Neural crest cell (in vitro differentiated cells): ENCODE measurements at regions not wholly inside any gene's neighbourhood (a gene's known extent, or its start where the extent isn't known, plus 50 kb on each side); places are given as distances from the start of the nearest gene placed in this dataset.

Source experiments
- DNase-seq: peaks from one replicate; pipeline ENCODE4 v3.0.0; 2021; ENCODE audit warnings: low read depth, mixed read lengths, low spot score
- H3K27ac Mint-ChIP-seq: one replicate; pipeline ENCODE4 v1.8.0; 2021; ENCODE audit warnings: mild to moderate bottlenecking, mixed read lengths; ENCODE audit not compliant: unreplicated experiment
- H3K27me3 Mint-ChIP-seq: 2 replicates; pipeline ENCODE4 v1.8.0; 2021; ENCODE audit warnings: low read depth, mild to moderate bottlenecking, mixed read lengths
- H3K36me3 Mint-ChIP-seq: 2 replicates; pipeline ENCODE4 v1.8.0; 2021; ENCODE audit warnings: low read depth, mild to moderate bottlenecking, mixed read lengths
- H3K4me1 Mint-ChIP-seq: 2 replicates; pipeline ENCODE4 v1.8.0; 2021; ENCODE audit warnings: mixed read lengths
- H3K4me3 Mint-ChIP-seq: one replicate; pipeline ENCODE4 v1.8.0; 2021; ENCODE audit warnings: mild to moderate bottlenecking, mixed read lengths
- H3K9me3 Mint-ChIP-seq: 2 replicates; pipeline ENCODE4 v1.8.0; 2021; ENCODE audit warnings: mixed read lengths
- TF ChIP-seq, protein P1 (sequence below): fragments of 200-600 bp; sonication (generic); conservative IDR thresholded peaks from 2 replicates; pipeline ENCODE4 v1.5.0; 2021; ENCODE audit warnings: antibody characterized with exemption, mild to moderate bottlenecking

DNA sequence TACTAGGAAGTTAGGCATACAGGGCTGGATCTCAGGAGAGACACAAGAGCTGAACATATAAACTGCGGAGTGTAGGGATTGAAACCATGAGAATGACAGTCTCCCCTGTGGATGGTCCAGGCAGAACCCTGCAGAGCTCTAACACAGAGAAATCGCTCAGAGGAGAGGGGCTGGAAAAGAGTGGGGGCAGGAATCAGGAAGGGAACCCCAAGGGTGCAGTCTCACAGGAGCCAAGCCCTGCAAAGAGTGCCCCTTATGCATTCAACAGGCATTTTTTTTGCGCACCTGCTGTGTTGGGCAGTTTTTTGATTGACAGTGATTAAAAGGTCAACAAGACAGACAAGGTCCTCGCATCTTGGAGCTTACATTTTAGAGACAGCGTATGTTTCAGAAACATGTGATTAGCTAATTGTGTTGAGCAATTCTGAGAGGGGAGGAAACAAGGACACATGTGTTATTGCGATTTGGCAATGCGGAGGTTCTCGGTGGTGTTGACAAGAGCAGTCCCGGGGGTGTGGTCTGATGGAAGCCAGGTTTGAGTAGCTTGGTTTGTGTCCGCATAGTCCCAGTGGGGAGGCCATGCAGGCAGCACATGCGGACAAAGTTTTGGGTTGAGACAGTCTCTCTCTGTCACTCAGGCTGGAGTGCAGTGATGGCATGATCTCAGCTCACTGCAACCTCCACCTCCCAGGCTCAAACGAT lies 182.6 kb upstream of the IRS2 start:
- peaks cover 13% of the 10 kb centered on the region for H3K9me3 Mint-ChIP-seq
- peaks cover 6% of the 10 kb centered on the region for H3K4me1 Mint-ChIP-seq
- no peak overlapping the region for H3K27ac Mint-ChIP-seq
- no peak for DNase-seq
- peaks cover 9% of the 10 kb centered on the region for H3K36me3 Mint-ChIP-seq
- no peak overlapping the region for H3K4me3 Mint-ChIP-seq
- peaks cover 4% of the 10 kb centered on the region for H3K27me3 Mint-ChIP-seq
- TF ChIP-seq, protein P1, sequence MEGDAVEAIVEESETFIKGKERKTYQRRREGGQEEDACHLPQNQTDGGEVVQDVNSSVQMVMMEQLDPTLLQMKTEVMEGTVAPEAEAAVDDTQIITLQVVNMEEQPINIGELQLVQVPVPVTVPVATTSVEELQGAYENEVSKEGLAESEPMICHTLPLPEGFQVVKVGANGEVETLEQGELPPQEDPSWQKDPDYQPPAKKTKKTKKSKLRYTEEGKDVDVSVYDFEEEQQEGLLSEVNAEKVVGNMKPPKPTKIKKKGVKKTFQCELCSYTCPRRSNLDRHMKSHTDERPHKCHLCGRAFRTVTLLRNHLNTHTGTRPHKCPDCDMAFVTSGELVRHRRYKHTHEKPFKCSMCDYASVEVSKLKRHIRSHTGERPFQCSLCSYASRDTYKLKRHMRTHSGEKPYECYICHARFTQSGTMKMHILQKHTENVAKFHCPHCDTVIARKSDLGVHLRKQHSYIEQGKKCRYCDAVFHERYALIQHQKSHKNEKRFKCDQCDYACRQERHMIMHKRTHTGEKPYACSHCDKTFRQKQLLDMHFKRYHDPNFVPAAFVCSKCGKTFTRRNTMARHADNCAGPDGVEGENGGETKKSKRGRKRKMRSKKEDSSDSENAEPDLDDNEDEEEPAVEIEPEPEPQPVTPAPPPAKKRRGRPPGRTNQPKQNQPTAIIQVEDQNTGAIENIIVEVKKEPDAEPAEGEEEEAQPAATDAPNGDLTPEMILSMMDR, result no peak

DNA sequence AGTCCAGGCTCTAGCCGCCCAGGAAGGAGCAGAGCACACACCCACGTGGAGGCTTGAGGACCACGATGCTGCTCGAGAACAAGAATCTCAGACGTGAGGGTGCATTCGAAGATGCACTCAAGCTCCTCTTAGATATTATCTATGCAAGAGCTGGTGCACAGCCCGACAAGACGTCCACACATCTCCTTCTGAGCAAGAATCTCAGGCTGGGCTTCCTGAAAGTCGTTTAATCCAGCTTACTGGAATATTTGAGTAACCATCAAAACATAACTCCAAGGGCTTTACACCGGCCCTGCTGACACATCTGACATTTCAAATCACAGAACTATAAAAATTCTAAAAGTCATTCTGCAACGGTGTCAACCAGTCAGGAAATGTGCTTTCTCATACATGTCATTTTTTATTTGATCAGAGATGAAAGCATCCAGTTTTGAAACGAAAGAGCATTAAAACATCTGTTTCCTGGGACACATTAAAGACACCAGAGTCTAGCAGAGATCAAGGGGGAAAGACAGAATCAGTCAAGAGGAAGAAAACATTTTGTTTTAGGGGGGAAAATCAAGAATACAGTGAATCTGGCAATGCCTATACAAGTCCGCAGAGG lies 177.7 kb upstream of the IRS2 start:
- DNase-seq, result no peak
- TF ChIP-seq, protein P1, result no peak

DNA sequence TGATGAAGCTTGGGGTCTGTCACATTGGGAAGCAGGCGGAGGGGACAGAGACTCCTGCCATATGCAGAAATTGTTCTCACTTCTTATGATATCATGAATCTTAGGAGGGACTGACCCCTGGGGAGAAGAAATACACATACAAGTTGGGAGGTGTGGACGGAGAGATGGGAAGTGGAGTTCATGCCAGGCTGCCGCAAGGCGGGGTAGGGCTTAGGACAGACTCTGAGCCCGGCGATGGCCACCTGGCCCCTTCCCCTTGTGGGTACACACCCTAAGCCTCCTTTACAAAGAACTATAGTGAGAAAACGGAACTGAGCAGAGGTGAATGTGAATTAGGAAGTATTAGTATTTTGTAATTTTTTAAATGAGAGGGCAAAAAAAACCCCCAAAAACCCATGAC lies 177.0 kb upstream of the IRS2 start:
- TF ChIP-seq, protein P1, result no peak
- DNase-seq, result no peak
- peaks cover 47% of the 10 kb centered on the region for H3K27me3 Mint-ChIP-seq
- no peak overlapping the region for H3K27ac Mint-ChIP-seq
- H3K4me1 Mint-ChIP-seq, result peaks cover 15% of the 10 kb centered on the region
- peaks cover 8% of the 10 kb centered on the region for H3K9me3 Mint-ChIP-seq
- H3K4me3 Mint-ChIP-seq, result no peak overlapping the region
- peaks cover 2% of the 10 kb centered on the region for H3K36me3 Mint-ChIP-seq

More for the DNA sequence above, 177.7 kb upstream of the IRS2 start:
- peaks cover 15% of the 10 kb centered on the region for H3K4me1 Mint-ChIP-seq
- no peak overlapping the region for H3K27ac Mint-ChIP-seq
- H3K9me3 Mint-ChIP-seq, result peaks cover 3% of the 10 kb centered on the region
- H3K27me3 Mint-ChIP-seq, result peaks cover 42% of the 10 kb centered on the region
- peaks cover 4% of the 10 kb centered on the region for H3K36me3 Mint-ChIP-seq
- no peak overlapping the region for H3K4me3 Mint-ChIP-seq

DNA sequence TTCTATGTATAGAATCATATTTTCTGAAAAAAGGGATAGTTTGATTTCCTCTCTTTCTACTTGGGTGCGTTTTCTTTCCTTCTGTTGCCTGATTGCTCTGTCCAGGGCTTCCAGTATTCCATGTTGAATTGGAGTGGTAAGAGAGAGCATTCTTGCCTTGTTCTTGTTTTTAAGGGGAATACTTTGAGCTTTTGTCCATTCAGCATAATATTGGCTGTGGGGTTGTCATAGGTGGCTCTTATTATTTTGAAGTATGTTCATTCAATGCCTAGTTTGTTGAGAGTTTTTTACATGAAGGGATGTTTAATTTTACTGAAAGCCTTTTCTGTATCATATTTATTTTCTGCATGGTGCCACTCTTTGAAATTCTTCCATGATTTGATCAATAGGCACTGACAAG lies 173.5 kb upstream of the IRS2 start:
- H3K36me3 Mint-ChIP-seq, result peaks cover 3% of the 10 kb centered on the region
- TF ChIP-seq, protein P1, result no peak
- DNase-seq, result no peak
- peaks cover 25% of the 10 kb centered on the region for H3K4me1 Mint-ChIP-seq
- H3K4me3 Mint-ChIP-seq, result no peak overlapping the region
- H3K27ac Mint-ChIP-seq, result no peak overlapping the region
- peaks cover 13% of the 10 kb centered on the region for H3K9me3 Mint-ChIP-seq
- H3K27me3 Mint-ChIP-seq, result peaks cover 73% of the 10 kb centered on the region

DNA sequence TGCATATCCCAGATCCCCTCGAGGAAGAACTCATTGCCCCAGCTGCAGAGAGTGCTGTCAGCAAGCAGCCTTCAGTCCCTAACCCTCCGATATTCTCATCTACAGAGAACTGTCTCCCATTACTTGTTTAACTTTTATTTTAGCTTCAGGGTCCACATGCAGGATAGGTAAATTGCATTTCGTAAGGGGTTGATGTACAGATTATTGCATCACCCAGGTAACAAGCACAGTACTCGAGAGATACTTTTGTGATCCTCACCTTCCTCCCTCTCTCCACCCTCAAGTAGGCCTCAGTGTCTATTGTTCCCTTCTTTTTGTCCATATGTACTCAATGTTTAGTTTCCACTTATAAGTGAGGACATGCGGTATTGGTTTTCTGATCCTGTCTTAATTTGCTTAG lies 171.5 kb upstream of the IRS2 start:
- H3K4me1 Mint-ChIP-seq, result peaks cover 19% of the 10 kb centered on the region
- no peak overlapping the region for H3K4me3 Mint-ChIP-seq
- H3K9me3 Mint-ChIP-seq, result peaks cover 16% of the 10 kb centered on the region
- no peak for DNase-seq
- peaks cover 3% of the 10 kb centered on the region for H3K36me3 Mint-ChIP-seq
- peaks cover 74% of the 10 kb centered on the region for H3K27me3 Mint-ChIP-seq
- H3K27ac Mint-ChIP-seq, result no peak overlapping the region
- TF ChIP-seq, protein P1, result no peak
